Smooth muscle cell (in vitro differentiated cells): ENCODE measurements at regions not wholly inside any gene's neighbourhood (a gene's known extent, or its start where the extent isn't known, plus 50 kb on each side); places are given as distances from the start of the nearest gene placed in this dataset.

Experiments used
- DNase-seq: peaks from one replicate; lab custom pipeline; 2025; ENCODE audit not compliant: unreplicated experiment; lab: John Stamatoyannopoulos, UW
- H2AFZ ChIP-seq: fragments of 200-600 bp; sonication (generic); 2 replicates; pipeline ENCODE4 v1.6.0; 2016; ENCODE audit warnings: antibody characterized with exemption, low read depth, mild to moderate bottlenecking
- H3F3A ChIP-seq: fragments of 200-600 bp; sonication (generic); 2 replicates; pipeline ENCODE4 v1.6.0; 2017; ENCODE audit warnings: antibody characterized with exemption, low read depth
- H3K27ac ChIP-seq: fragments of 200-600 bp; sonication (generic); 2 replicates; pipeline ENCODE4 v1.5.1; 2016; ENCODE audit warnings: low read depth, mild to moderate bottlenecking
- H3K27me3 ChIP-seq: fragments of 200-600 bp; sonication (generic); 2 replicates; pipeline ENCODE4 v1.6.1; 2016; ENCODE audit warnings: low read depth, mild to moderate bottlenecking
- H3K36me3 ChIP-seq: fragments of 200-600 bp; sonication (generic); 2 replicates; pipeline ENCODE4 v1.5.1; 2016; ENCODE audit warnings: low read depth
- H3K4me1 ChIP-seq: fragments of 200-600 bp; sonication (generic); 2 replicates; pipeline ENCODE4 v1.5.1; 2016; ENCODE audit warnings: low read depth
- H3K4me2 ChIP-seq: fragments of 200-600 bp; sonication (generic); 2 replicates; pipeline ENCODE4 v1.6.0; 2016; ENCODE audit warnings: mild to moderate bottlenecking
- H3K4me3 ChIP-seq: fragments of 200-600 bp; sonication (generic); 2 replicates; pipeline ENCODE4 v1.5.1; 2016; ENCODE audit warnings: mild to moderate bottlenecking
- H3K79me2 ChIP-seq: fragments of 200-600 bp; sonication (generic); 2 replicates; pipeline ENCODE4 v1.6.0; 2016; ENCODE audit warnings: low read depth, mild to moderate bottlenecking
- H3K9ac ChIP-seq: fragments of 200-600 bp; sonication (generic); 2 replicates; pipeline ENCODE4 v1.6.0; 2016; ENCODE audit warnings: low read depth
- H3K9me3 ChIP-seq: fragments of 200-600 bp; sonication (generic); replicated peaks from 2 replicates; pipeline ENCODE4 v1.5.1; 2016; ENCODE audit warnings: low read depth
- H4K20me1 ChIP-seq: fragments of 200-600 bp; sonication (generic); 2 replicates; pipeline ENCODE4 v1.6.0; 2016; ENCODE audit warnings: low read depth
- CTCF ChIP-seq: fragments of 200-600 bp; sonication (generic); IDR thresholded peaks from 2 replicates; pipeline ENCODE4 v1.5.1; 2017; ENCODE audit warnings: borderline replicate concordance, mild to moderate bottlenecking, antibody characterized with exemption; ENCODE audit not compliant: insufficient read depth, poor library complexity, severe bottlenecking
- WGBS: methylation state at CpG from one replicate; pipeline ENCODE4 v1.1.7; 2016; ENCODE audit warnings: low lambda C conversion rate; 5-methylcytosine and 5-hydroxymethylcytosine counted together

DNA sequence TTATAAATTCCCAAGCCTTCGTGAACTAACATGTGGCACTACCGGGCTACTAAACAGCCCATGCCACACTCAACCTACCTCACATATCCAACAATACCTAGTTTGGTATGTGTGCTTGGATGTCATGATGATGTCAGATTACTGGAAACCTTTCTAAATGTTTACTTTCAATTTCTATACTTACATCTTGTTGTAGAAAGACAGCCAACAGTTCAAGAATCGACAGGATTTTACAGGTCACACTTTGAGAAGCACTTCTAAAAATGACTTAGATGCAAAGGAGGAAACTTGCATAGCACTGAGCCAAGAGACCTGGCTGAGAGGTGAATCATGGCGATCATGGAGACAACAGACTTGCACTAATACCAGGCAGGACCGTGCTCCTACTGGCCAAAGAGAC lies 209.9 kb downstream of the COL4A1 start:
- Histone ChIP-seq H3K79me2 (no peaks in the 10 kb centered on the region), H4K20me1 (no peaks in the 10 kb centered on the region), H3K4me2 (no peak overlapping the region), H3K36me3 (no peaks in the 10 kb centered on the region), H3K4me3 (no peak overlapping the region), H3K27ac (no peak overlapping the region), H3K9ac (no peak overlapping the region), H3K27me3 (no peaks in the 10 kb centered on the region), H3K4me1 (peaks cover 9% of the 10 kb centered on the region), H3F3A (peaks cover 17% of the 10 kb centered on the region), H3K9me3 (no peaks in the 10 kb centered on the region), H2AFZ (no peak overlapping the region)
- no peak for TF ChIP-seq CTCF
- DNase-seq, result no peak
- WGBS, result 95% methylated on average over 5 of the region's 5 CpGs

DNA sequence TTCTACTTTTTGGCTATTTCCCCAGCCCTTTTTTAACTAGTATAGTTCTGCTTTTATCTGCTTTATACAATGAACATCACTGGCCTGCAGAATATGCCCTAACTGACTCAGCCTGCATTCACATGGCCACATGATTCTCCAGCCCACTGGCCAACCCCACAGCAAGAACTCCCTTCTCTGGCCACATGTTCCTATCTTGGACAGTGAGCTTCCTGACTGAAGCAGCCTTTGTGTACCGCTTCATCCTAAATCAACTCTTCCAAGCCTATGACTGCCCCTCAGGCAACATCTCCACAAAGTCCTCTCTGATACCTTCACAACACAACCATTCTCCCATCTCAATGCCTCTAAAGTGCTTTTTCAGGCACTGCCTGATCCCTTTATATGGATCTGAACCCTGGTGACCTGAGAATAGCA lies 214.1 kb downstream of the COL4A1 start:
- no peak for TF ChIP-seq CTCF
- H3K79me2 ChIP-seq, result no peaks in the 10 kb centered on the region
- no peaks in the 10 kb centered on the region for H3K27me3 ChIP-seq
- H3K36me3 ChIP-seq, result no peaks in the 10 kb centered on the region
- peaks cover 9% of the 10 kb centered on the region for H3K4me1 ChIP-seq
- DNase-seq, result no peak
- no peak overlapping the region for H3K4me3 ChIP-seq
- H3K4me2 ChIP-seq, result no peak overlapping the region
- no peak overlapping the region for H3K9ac ChIP-seq
- H2AFZ ChIP-seq, result no peak overlapping the region
- WGBS, result 50% methylated on average over 1 of the region's 1 CpG
- no peaks in the 10 kb centered on the region for H3K9me3 ChIP-seq
- peaks cover 17% of the 10 kb centered on the region for H3F3A ChIP-seq
- no peaks in the 10 kb centered on the region for H4K20me1 ChIP-seq
- H3K27ac ChIP-seq, result no peak overlapping the region

DNA sequence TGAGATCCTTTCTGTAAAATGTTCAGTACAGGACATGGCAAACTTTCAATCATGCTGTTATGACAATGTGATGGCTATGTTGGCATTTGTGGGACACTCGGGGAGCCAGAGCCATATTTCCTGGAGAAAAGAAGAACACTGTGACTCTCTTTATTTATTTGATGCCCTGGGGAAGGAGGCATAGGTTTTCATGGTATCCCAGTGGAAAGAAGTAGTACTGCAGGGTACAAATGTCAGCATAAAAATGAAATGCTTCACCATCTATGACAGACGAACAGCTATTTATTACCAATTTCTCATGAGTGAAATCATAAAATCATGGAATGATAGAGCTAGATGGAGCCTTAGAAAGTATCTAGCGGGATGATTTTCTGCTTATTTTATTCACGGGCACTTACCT lies 217.1 kb downstream of the COL4A1 start:
- Histone ChIP-seq H3K9ac (no peak overlapping the region), H4K20me1 (no peaks in the 10 kb centered on the region), H3K4me1 (peaks cover 6% of the 10 kb centered on the region), H2AFZ (no peak overlapping the region), H3K4me3 (no peak overlapping the region), H3K4me2 (no peak overlapping the region), H3K9me3 (no peaks in the 10 kb centered on the region), H3K27ac (no peak overlapping the region), H3K79me2 (no peaks in the 10 kb centered on the region), H3K27me3 (no peaks in the 10 kb centered on the region), H3K36me3 (no peaks in the 10 kb centered on the region), H3F3A (peaks cover 8% of the 10 kb centered on the region)
- TF ChIP-seq CTCF, result peak; percentile 34
- WGBS, result 85% methylated on average over 4 of the region's 4 CpGs
- no peak for DNase-seq

GRCh38 chr13:110089100-110089499 lies 217.9 kb downstream of the COL4A1 start:
- no peak overlapping the region for H3K4me2 ChIP-seq
- H3K27me3 ChIP-seq, result no peaks in the 10 kb centered on the region
- no peaks in the 10 kb centered on the region for H3K9me3 ChIP-seq
- H4K20me1 ChIP-seq, result no peaks in the 10 kb centered on the region
- no peak overlapping the region for H3K9ac ChIP-seq
- no peaks in the 10 kb centered on the region for H3K79me2 ChIP-seq
- H3K27ac ChIP-seq, result no peak overlapping the region
- no peak overlapping the region for H2AFZ ChIP-seq
- DNase-seq, result no peak
- peaks cover 1% of the 10 kb centered on the region for H3K4me1 ChIP-seq
- H3K4me3 ChIP-seq, result no peak overlapping the region
- H3F3A ChIP-seq, result peaks cover 4% of the 10 kb centered on the region
- H3K36me3 ChIP-seq, result no peaks in the 10 kb centered on the region
- no peak for TF ChIP-seq CTCF
